B cell (primary cell): ENCODE measurements at regions not wholly inside any gene's neighbourhood (a gene's known extent, or its start where the extent isn't known, plus 50 kb on each side); places are given as distances from the start of the nearest gene placed in this dataset.

ENCODE experiments used
- ATAC-seq: fragments of 200-7000 bp; cut with Tn5 transposase; one replicate; pipeline ENCODE4 v1.10.0; 2021; ENCODE audit warnings: low read depth, mild to moderate bottlenecking, moderate number of reproducible peaks, moderate library complexity
- CTCF ChIA-PET: fragments of 350-600 bp; sonication (Branson Sonifier 250); formaldehyde crosslinking; loops from one replicate; lab custom pipeline; 2021; ENCODE audit warnings: antibody characterized with exemption, inconsistent platforms; lab: Charles Lee
- POLR2A ChIA-PET: fragments of 350-600 bp; sonication (Branson Sonifier 250); formaldehyde crosslinking; loops from one replicate; lab custom pipeline; 2021; ENCODE audit warnings: antibody characterized with exemption; lab: Charles Lee
- DNase-seq: peaks from one replicate; pipeline ENCODE4 v3.0.0; 2013
- H2AFZ ChIP-seq: 2 replicates; pipeline ENCODE4 v1.6.1; 2012; ENCODE audit warnings: mild to moderate bottlenecking, low read depth, low read length; ENCODE audit not compliant: insufficient read depth, poor library complexity, severe bottlenecking
- H3K27ac ChIP-seq, 2 donors: 1 replicate in 1 of 2; 2 replicates in 1 of 2; pipeline ENCODE4 v1.5.1; 2012 to 2013; ENCODE audit warnings: low read length in 2 of 2, mild to moderate bottlenecking in 2 of 2, moderate library complexity in 1 of 2
- H3K27me3 ChIP-seq, 4 experiments: fragments of 200-600 bp in 1 of 4; sonication (generic) in 1 of 4; replicated peaks in 1 of 4; 1 replicate in 2 of 4; 2 replicates in 2 of 4; pipeline versions ENCODE4 v1.6.1 to v1.7.0; 2013 to 2016; ENCODE audit warnings: low read length in 3 of 4, mild to moderate bottlenecking in 2 of 4, mixed read lengths in 1 of 4, moderate library complexity in 1 of 4; ENCODE audit not compliant: insufficient read depth in 4 of 4, control insufficient read depth in 3 of 4; ENCODE audit errors: control extremely low read depth in 1 of 4
- H3K36me3 ChIP-seq, 2 experiments: replicated peaks in 1 of 2; 1 replicate in 1 of 2; 2 replicates in 1 of 2; pipeline versions ENCODE4 v1.6.1 to v1.7.1; 2013; ENCODE audit warnings: low read length in 1 of 2; ENCODE audit not compliant: insufficient read depth in 2 of 2, control insufficient read depth in 1 of 2; ENCODE audit errors: control extremely low read depth in 1 of 2, extremely low read depth in 1 of 2
- H3K4me1 ChIP-seq, 2 donors: fragments of 200-600 bp in 1 of 2; sonication (generic) in 1 of 2; 1 replicate in 1 of 2; 2 replicates in 1 of 2; pipeline versions ENCODE4 v1.5.1 to v1.6.1; 2013 to 2017; ENCODE audit warnings: low read length in 2 of 2; ENCODE audit not compliant: control insufficient read depth in 2 of 2, insufficient read depth in 2 of 2
- H3K4me2 ChIP-seq: replicated peaks from 2 replicates; pipeline ENCODE3; 2012; ENCODE audit warnings: mild to moderate bottlenecking, low read depth, low read length; ENCODE audit not compliant: poor library complexity, severe bottlenecking
- H3K4me3 ChIP-seq, 5 experiments: fragments of 200-600 bp in 1 of 5; sonication (generic) in 1 of 5; 1 replicate in 3 of 5; 2 replicates in 2 of 5; pipeline versions ENCODE4 v1.5.1 to v1.7.0; 2011 to 2016; ENCODE audit warnings: low read length in 4 of 5, mild to moderate bottlenecking in 4 of 5, low read depth in 2 of 5, control low read depth in 1 of 5, moderate library complexity in 1 of 5; ENCODE audit not compliant: insufficient read depth in 1 of 5; ENCODE audit errors: control extremely low read depth in 1 of 5, extremely low read depth in 1 of 5
- H3K79me2 ChIP-seq: fragments of 200-600 bp; sonication (generic); one replicate; pipeline ENCODE4 v1.6.0; 2016; ENCODE audit warnings: low read length; ENCODE audit not compliant: control insufficient read depth, insufficient read depth
- H3K9ac ChIP-seq: fragments of 200-600 bp; sonication (generic); 2 replicates; pipeline ENCODE4 v1.6.1; 2017; ENCODE audit warnings: mild to moderate bottlenecking, low read length, moderate library complexity
- H3K9me3 ChIP-seq, 3 donors: one replicate each; pipeline versions ENCODE4 v1.6.1 to v1.7.1; 2013; ENCODE audit warnings: low read length in 2 of 3; ENCODE audit not compliant: control insufficient read depth in 2 of 3, insufficient read depth in 1 of 3; ENCODE audit errors: control extremely low read depth in 1 of 3
- H4K20me1 ChIP-seq: 2 replicates; pipeline ENCODE4 v1.6.0; 2012; ENCODE audit warnings: mild to moderate bottlenecking, low read length; ENCODE audit not compliant: insufficient read depth, control insufficient read depth, poor library complexity, severe bottlenecking
- H3K27ac Mint-ChIP-seq: one replicate; pipeline ENCODE4 v1.8.0; 2021; ENCODE audit warnings: mixed read lengths
- H3K27me3 Mint-ChIP-seq: one replicate; pipeline ENCODE4 v1.8.0; 2021; ENCODE audit warnings: mixed read lengths
- H3K4me1 Mint-ChIP-seq: one replicate; pipeline ENCODE4 v1.8.0; 2021; ENCODE audit warnings: mixed read lengths
- H3K4me3 Mint-ChIP-seq: one replicate; pipeline ENCODE4 v1.8.0; 2021; ENCODE audit warnings: mixed read lengths
- H3K9me3 Mint-ChIP-seq: one replicate; pipeline ENCODE4 v1.8.0; 2022; ENCODE audit warnings: mixed read lengths; ENCODE audit not compliant: insufficient read depth
- EZH2 ChIP-seq: IDR thresholded peaks from 2 replicates; pipeline ENCODE4 v1.6.1; 2012; ENCODE audit warnings: borderline replicate concordance, low read depth, mild to moderate bottlenecking, moderate library complexity, low read length; ENCODE audit not compliant: insufficient read depth, poor library complexity, severe bottlenecking
- WGBS: methylation state at CpG from one replicate; pipeline ENCODE4 v1.1.5; 2013; ENCODE audit warnings: missing lambda C conversion rate; ENCODE audit not compliant: insufficient coverage; 5-methylcytosine and 5-hydroxymethylcytosine counted together
- intact Hi-C: fragments of 100-400 bp; cut with micrococcal nuclease; formaldehyde crosslinking; loops from one replicate; pipeline ENCODE4 v1.10.0; 2022
- TF ChIP-seq, protein P1 (sequence below): fragments of 200-600 bp; IDR thresholded peaks from one replicate; pipeline ENCODE4 v1.8.0; 2022; ENCODE audit warnings: antibody characterized with exemption, mild to moderate bottlenecking

- CTCF ChIA-PET: no interaction called here
- Histone ChIP-seq H3K79me2 (no peaks in the 10 kb centered on the region), H3K4me3 (no peak overlapping the region), H3K27me3 (peaks cover 0 to 16% (median 0%) of the 10 kb centered on the region in 4 experiments), H3K9ac (no peak overlapping the region), H3K4me2 (no peak overlapping the region), H3K27ac (no peak overlapping the region), H2AFZ (no peak overlapping the region), H4K20me1 (no peaks in the 10 kb centered on the region), H3K9me3 (peaks cover 0 to 14% (median under 1%) of the 10 kb centered on the region in 3 donors), H3K36me3 (no peaks in the 10 kb centered on the region), H3K4me1 (no peaks in the 10 kb centered on the region)
- no peak for DNase-seq
- Mint-ChIP-seq H3K27me3 (peaks cover 11% of the 10 kb centered on the region), H3K4me3 (no peak overlapping the region), H3K9me3 (peaks cover 6% of the 10 kb centered on the region), H3K27ac (no peak overlapping the region), H3K4me1 (no peaks in the 10 kb centered on the region)
- POLR2A ChIA-PET: no interaction called here
- no peak for TF ChIP-seq EZH2
- TF ChIP-seq, protein P1, sequence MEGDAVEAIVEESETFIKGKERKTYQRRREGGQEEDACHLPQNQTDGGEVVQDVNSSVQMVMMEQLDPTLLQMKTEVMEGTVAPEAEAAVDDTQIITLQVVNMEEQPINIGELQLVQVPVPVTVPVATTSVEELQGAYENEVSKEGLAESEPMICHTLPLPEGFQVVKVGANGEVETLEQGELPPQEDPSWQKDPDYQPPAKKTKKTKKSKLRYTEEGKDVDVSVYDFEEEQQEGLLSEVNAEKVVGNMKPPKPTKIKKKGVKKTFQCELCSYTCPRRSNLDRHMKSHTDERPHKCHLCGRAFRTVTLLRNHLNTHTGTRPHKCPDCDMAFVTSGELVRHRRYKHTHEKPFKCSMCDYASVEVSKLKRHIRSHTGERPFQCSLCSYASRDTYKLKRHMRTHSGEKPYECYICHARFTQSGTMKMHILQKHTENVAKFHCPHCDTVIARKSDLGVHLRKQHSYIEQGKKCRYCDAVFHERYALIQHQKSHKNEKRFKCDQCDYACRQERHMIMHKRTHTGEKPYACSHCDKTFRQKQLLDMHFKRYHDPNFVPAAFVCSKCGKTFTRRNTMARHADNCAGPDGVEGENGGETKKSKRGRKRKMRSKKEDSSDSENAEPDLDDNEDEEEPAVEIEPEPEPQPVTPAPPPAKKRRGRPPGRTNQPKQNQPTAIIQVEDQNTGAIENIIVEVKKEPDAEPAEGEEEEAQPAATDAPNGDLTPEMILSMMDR: no peak
- ATAC-seq: no peak
- intact Hi-C loops: no loop called here
- WGBS: 69% methylated on average over 1 of the region's 2 CpGs
These were observed 122.7 kb downstream of the BUD13 start for GRCh38 chr11:116650052-116650451.

DNA sequence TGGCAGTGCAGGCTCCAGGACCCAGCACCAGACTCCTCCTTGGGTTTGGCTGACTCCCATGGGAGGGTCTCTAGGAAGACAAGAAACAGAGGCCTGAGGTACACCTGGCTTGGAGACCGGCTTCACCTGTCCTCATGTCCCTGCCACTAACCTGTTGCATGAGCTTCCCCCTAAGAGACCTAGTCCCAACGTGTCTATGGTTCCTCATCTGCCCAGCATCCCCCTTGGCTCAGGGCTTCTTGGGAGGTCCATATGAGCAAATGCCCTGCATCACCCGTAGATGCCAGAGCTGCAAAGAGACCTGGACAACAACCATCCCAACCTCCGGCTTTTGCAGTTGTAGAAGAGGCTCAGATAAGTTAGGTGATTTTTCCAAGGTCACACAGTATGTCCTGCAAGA lies 123.5 kb downstream of the BUD13 start:
- ATAC-seq: no peak
- Histone ChIP-seq H3K9ac (no peak overlapping the region), H3K27ac (no peak overlapping the region), H3K4me1 (no peaks in the 10 kb centered on the region), H3K9me3 (peaks cover 0 to 10% (median 0%) of the 10 kb centered on the region in 3 donors), H3K4me2 (no peak overlapping the region), H3K36me3 (no peaks in the 10 kb centered on the region), H3K27me3 (peaks cover 0 to 16% (median 0%) of the 10 kb centered on the region in 4 experiments), H2AFZ (no peak overlapping the region), H4K20me1 (no peaks in the 10 kb centered on the region), H3K4me3 (no peak overlapping the region), H3K79me2 (no peaks in the 10 kb centered on the region)
- intact Hi-C loops: no loop called here
- no peaks in the 10 kb centered on the region for H3K9me3 Mint-ChIP-seq
- WGBS: 86% methylated on average over 2 of the region's 4 CpGs
- no peaks in the 10 kb centered on the region for H3K4me1 Mint-ChIP-seq
- POLR2A ChIA-PET: no interaction called here
- peaks cover 11% of the 10 kb centered on the region for H3K27me3 Mint-ChIP-seq
- no peak for TF ChIP-seq EZH2
- TF ChIP-seq, protein P1: no peak
- CTCF ChIA-PET: no interaction called here
- no peak overlapping the region for H3K4me3 Mint-ChIP-seq
- no peak overlapping the region for H3K27ac Mint-ChIP-seq
- DNase-seq: no peak
